ENCODE measurements at regions not wholly inside any gene's neighbourhood (a gene's known extent, or its start where the extent isn't known, plus 50 kb on each side); places are given as distances from the start of the nearest gene placed in this dataset.

- peak overlapping the region; percentile 60 for H3K4me3 Mint-ChIP-seq
These were observed 285.2 kb downstream of the SEC14L1 start for GRCh38 chr17:77425791-77426641.

DNA sequence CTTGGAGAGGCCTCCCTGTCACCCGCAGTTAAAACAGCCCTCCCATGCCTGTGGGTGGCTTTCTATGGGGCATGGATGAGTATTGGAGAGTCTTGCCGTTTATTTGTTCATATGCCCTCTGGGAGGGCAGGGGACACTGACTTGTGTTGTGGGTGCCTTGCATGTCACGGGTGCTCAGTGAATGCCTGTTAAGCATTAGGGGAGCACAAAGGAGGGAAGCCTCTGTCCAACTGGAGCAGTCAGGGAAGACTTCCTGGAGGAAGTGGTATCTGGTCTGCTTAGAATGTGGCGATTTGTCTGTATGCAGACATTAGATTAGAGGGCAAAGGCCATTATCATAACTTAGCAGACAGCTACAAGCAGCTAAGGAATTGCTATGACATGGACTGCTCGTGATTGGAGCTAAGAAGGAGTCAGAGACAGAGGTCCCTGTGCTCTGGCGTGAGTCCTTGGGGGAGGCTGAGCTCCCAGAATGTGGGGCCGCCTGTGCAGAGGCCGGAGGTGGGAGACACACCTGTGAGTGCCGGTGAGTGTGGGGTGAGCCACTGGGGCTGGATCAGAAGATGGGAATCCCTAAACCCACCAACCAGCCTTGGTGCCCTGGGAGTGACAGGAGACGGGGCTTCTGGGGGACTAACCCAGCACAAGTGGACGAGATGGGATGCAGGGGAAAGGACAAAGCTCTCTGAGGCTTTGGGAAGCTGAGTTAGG is 286.1 kb downstream of the SEC14L1 start:
- DNase-seq: no peak
- H3K27ac Mint-ChIP-seq: peak overlapping the region; percentile 90
- no peaks in the 10 kb centered on the region for H3K36me3 Mint-ChIP-seq (ENCODE audit: low read depth)
- H3K4me3 Mint-ChIP-seq: peak overlapping the region; percentile 60
- no peaks in the 10 kb centered on the region for H3K27me3 Mint-ChIP-seq
- H3K4me1 Mint-ChIP-seq (ENCODE audit: low read depth): peaks cover 81% of the 10 kb centered on the region
- H3K9me3 Mint-ChIP-seq: no peaks in the 10 kb centered on the region

More at GRCh38 chr17:77425791-77426641, 285.2 kb downstream of the SEC14L1 start:
- Mint-ChIP-seq H3K27me3 (no peaks in the 10 kb centered on the region), H3K4me1 (ENCODE audit: low read depth) (peaks cover 80% of the 10 kb centered on the region), H3K9me3 (no peaks in the 10 kb centered on the region), H3K36me3 (ENCODE audit: low read depth) (no peaks in the 10 kb centered on the region), H3K27ac (peak overlapping the region; percentile 90)
- DNase-seq: peak; percentile 86

- Mint-ChIP-seq H3K4me1 (ENCODE audit: low read depth) (peaks cover 85% of the 10 kb centered on the region), H3K27me3 (no peaks in the 10 kb centered on the region), H3K4me3 (no peak overlapping the region), H3K9me3 (no peaks in the 10 kb centered on the region), H3K27ac (peak overlapping the region; percentile 90), H3K36me3 (ENCODE audit: low read depth) (no peaks in the 10 kb centered on the region)
- DNase-seq: no peak
These were observed 286.7 kb downstream of the SEC14L1 start for GRCh38 chr17:77427391-77427991.

DNA sequence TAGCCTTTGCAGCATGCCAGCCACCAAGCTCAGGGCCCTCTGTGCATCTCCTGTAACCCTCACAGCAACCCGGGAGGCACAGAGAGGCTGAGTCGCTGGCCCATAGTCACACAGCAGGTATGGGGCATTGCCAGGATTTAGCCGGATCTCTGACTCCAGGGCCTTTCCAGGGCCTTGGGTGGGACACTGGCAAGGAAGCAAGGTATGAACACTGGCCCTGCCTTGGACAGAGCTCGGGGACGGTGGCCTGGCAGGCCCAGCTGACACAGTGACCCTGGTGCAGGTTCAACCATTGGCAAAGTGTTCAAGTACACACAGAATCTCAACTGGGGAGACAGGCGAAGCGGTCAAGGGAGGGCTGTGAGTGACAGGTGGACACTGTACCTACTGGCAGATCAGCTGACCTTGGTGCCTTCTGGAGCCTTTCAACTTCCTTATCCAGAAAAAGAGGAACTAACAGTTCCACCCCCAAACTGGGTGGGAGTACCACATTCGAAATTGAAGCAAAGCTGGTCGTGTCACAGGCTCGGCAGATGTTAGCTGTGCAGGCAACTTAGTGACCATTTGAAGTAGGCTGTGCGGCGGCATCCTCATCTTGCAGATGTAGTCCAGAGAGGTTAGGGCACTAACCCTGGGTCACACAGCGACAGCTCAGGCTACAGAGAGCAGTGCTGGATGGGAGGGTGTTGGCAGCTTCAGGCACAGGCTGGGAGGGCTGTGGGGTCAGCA is 287.4 kb downstream of the SEC14L1 start:
- Mint-ChIP-seq H3K27ac (peak overlapping the region; percentile 90), H3K9me3 (no peaks in the 10 kb centered on the region), H3K27me3 (no peaks in the 10 kb centered on the region), H3K4me3 (no peak overlapping the region), H3K36me3 (ENCODE audit: low read depth) (no peaks in the 10 kb centered on the region), H3K4me1 (ENCODE audit: low read depth) (peaks cover 88% of the 10 kb centered on the region)
- DNase-seq: no peak

- Mint-ChIP-seq H3K4me3 (no peak overlapping the region), H3K4me1 (ENCODE audit: low read depth) (peaks cover 90% of the 10 kb centered on the region), H3K27me3 (no peaks in the 10 kb centered on the region), H3K9me3 (no peaks in the 10 kb centered on the region), H3K36me3 (ENCODE audit: low read depth) (no peaks in the 10 kb centered on the region), H3K27ac (peak overlapping the region; percentile 78)
- DNase-seq: no peak
These were observed 288.1 kb downstream of the SEC14L1 start for GRCh38 chr17:77428749-77429368.

- peak overlapping the region; percentile 38 for H3K27ac Mint-ChIP-seq
- no peaks in the 10 kb centered on the region for H3K27me3 Mint-ChIP-seq
- H3K4me3 Mint-ChIP-seq: no peak overlapping the region
- no peaks in the 10 kb centered on the region for H3K36me3 Mint-ChIP-seq (ENCODE audit: low read depth)
- peaks cover 96% of the 10 kb centered on the region for H3K4me1 Mint-ChIP-seq (ENCODE audit: low read depth)
- H3K9me3 Mint-ChIP-seq: no peaks in the 10 kb centered on the region
- no peak for DNase-seq
These were observed 288.7 kb downstream of the SEC14L1 start for GRCh38 chr17:77429369-77429968.

- H3K9me3 Mint-ChIP-seq: no peaks in the 10 kb centered on the region
- H3K27ac Mint-ChIP-seq: peak overlapping the region; percentile 74
- H3K27me3 Mint-ChIP-seq: no peaks in the 10 kb centered on the region
- H3K36me3 Mint-ChIP-seq (ENCODE audit: low read depth): no peaks in the 10 kb centered on the region
- peaks cover 99% of the 10 kb centered on the region for H3K4me1 Mint-ChIP-seq (ENCODE audit: low read depth)
- DNase-seq: peak; percentile 91
- H3K4me3 Mint-ChIP-seq: no peak overlapping the region
These were observed 289.4 kb downstream of the SEC14L1 start for GRCh38 chr17:77429969-77430752.

DNA sequence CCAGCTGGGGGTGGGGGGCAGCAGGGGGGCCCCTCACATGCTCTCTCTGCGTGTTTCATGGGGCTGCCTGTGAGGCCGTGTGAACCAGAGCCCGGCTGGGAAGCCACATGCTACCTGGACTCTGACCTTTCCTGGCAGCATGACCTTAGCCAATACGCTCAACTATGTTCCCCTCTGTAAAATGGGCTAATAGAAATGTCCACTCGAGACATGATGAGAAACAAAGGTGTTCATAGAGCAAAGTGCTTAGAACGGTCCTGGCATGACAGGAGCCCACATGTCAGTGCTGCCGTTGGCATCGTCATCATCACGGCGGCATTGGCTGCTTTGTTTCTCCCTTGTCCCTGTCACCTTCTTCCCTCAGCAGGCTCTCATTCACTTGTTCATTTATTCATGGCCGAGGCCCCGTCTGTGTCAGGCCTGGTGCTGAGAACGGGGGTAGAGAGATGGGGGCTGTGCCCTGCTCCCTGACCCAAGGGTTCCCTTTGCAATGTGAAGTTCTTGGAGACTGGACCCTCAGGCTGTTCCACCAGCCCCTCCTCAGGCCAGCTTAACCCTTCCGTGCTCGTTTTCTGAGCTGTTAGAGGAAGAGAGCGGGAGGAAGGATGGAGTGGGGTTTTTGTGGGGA is 291.4 kb downstream of the SEC14L1 start:
- H3K9me3 Mint-ChIP-seq: no peaks in the 10 kb centered on the region
- peak overlapping the region; percentile 92 for H3K27ac Mint-ChIP-seq
- DNase-seq: peak; percentile 51
- peak overlapping the region; percentile 78 for H3K4me3 Mint-ChIP-seq
- peaks cover 99% of the 10 kb centered on the region for H3K4me1 Mint-ChIP-seq (ENCODE audit: low read depth)
- H3K27me3 Mint-ChIP-seq: no peaks in the 10 kb centered on the region
- H3K36me3 Mint-ChIP-seq (ENCODE audit: low read depth): no peaks in the 10 kb centered on the region

- Mint-ChIP-seq H3K4me1 (ENCODE audit: low read depth) (peaks cover 99% of the 10 kb centered on the region), H3K9me3 (no peaks in the 10 kb centered on the region), H3K27me3 (no peaks in the 10 kb centered on the region), H3K27ac (peak overlapping the region; percentile 92), H3K4me3 (peak overlapping the region; percentile 78), H3K36me3 (ENCODE audit: low read depth) (no peaks in the 10 kb centered on the region)
- DNase-seq: no peak
These were observed 292.0 kb downstream of the SEC14L1 start for GRCh38 chr17:77432742-77433141.

DNA sequence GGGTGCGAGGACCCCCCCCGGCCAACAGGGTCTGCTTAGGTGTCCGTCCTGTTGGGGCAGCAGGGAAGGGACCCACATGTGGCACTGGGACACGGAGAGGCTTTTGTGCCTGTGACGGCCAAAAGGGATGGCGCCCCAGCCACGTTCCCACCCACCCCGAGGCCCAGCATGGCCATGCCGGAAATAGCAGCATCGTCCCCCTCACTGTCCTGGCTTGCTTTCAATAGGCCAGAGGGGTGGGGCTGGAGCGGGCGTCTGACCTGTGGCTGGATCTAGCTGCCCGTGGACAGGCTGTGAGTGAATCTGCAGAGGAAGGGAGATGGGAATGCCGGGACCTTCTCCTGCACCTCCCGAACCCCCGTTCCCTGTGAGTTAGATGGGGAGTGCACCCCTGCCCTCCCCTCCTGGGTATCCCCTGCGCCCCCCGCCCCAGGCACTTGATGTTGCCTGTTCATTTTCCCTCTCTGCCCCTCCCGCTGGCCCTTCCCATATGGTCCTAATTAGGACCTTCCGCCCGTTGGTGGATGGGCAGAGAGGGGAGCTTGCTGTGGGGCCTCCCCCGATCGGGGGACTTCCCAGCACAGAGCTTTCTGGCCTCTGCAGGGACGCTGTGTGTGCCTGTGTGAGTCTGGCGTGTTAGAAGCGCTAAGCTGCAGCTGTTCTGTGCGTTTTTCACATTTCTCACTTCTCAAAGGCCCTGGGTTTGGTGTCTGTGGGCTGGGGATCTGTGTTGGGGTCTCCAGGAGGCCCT is 292.8 kb downstream of the SEC14L1 start:
- Mint-ChIP-seq H3K4me1 (ENCODE audit: low read depth) (peaks cover 99% of the 10 kb centered on the region), H3K36me3 (ENCODE audit: low read depth) (no peaks in the 10 kb centered on the region), H3K27ac (peak overlapping the region; percentile 92), H3K4me3 (peak overlapping the region; percentile 78), H3K9me3 (no peaks in the 10 kb centered on the region), H3K27me3 (no peaks in the 10 kb centered on the region)
- peak; percentile 73 for DNase-seq

DNA sequence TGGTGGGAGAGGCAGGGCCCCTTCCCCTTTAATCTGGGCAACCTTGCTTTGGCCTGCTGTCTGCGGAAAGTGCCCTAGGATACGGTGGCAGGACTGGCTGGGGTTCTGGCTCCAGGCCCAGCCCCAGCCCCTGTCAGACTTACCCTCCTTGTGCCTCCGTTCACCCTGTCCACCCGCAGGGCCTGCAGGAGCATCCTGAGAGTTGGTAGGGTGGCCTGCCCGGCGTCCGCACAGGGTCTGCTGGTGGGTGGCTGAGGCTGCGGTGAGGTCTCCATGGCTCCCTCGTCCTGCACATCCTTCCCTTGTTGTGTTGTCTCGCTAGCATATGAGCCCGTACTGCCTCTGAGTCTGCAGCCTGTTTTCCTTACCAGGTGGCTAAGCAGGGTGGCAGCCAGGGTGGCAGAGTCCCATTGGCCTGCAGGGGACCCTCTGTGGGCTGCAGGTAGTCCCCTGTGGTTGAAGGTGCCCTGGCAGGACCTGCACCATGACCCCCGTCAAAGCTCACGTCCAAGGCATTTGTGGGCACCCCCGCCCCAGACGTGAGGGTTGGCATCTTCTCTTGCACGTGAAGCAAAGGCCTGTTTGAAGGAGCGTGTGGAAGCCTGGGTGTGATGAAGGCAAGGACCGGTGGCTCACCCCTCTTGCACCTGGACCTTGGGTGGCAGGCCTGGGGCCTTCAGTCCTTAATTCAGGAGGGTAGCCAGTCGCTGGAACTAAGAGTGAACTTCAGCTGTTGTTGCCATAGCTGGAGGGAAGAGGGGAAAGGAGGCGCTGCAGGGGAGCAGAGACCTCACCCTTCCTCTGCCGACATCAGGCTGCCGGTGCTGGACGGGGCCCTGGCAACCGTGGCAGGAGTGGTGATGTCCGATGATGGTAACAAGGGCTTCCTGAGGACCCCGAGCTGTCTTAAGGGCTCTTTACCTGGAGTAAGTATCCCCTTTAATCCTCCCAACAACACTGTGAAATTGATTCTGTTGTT is 293.7 kb downstream of the SEC14L1 start:
- DNase-seq: peak; percentile 64
- H3K9me3 Mint-ChIP-seq: no peaks in the 10 kb centered on the region
- peak overlapping the region; percentile 78 for H3K4me3 Mint-ChIP-seq

More for the DNA sequence above, 293.7 kb downstream of the SEC14L1 start:
- Mint-ChIP-seq H3K36me3 (ENCODE audit: low read depth) (no peaks in the 10 kb centered on the region), H3K4me1 (ENCODE audit: low read depth) (peaks cover 99% of the 10 kb centered on the region), H3K27me3 (no peaks in the 10 kb centered on the region), H3K27ac (peak overlapping the region; percentile 92)

All from activated T-cell treated with anti-CD3 and anti-CD28 coated beads, Interleukin-2, amount 50 U/mL, for 24 hours (primary cell).